ENCODE measurements at regions not wholly inside any gene's neighbourhood (a gene's known extent, or its start where the extent isn't known, plus 50 kb on each side); places are given as distances from the start of the nearest gene placed in this dataset.

- no peak for TF ChIP-seq EZH2 (IDR thresholded peaks at IDR 0.05; ENCODE audit: borderline replicate concordance, low read depth, low read length, severe bottlenecking)
- no peak for TF ChIP-seq CTCF (IDR thresholded peaks at IDR 0.05; ENCODE audit: borderline replicate concordance, extremely low read depth, low read length, poor library complexity, severe bottlenecking)
Measured at GRCh38 chr3:175988401-175988800, 1129.3 kb downstream of the NAALADL2 start.
